ENCODE measurements at regions not wholly inside any gene's neighbourhood (a gene's known extent, or its start where the extent isn't known, plus 50 kb on each side); places are given as distances from the start of the nearest gene placed in this dataset.

DNA sequence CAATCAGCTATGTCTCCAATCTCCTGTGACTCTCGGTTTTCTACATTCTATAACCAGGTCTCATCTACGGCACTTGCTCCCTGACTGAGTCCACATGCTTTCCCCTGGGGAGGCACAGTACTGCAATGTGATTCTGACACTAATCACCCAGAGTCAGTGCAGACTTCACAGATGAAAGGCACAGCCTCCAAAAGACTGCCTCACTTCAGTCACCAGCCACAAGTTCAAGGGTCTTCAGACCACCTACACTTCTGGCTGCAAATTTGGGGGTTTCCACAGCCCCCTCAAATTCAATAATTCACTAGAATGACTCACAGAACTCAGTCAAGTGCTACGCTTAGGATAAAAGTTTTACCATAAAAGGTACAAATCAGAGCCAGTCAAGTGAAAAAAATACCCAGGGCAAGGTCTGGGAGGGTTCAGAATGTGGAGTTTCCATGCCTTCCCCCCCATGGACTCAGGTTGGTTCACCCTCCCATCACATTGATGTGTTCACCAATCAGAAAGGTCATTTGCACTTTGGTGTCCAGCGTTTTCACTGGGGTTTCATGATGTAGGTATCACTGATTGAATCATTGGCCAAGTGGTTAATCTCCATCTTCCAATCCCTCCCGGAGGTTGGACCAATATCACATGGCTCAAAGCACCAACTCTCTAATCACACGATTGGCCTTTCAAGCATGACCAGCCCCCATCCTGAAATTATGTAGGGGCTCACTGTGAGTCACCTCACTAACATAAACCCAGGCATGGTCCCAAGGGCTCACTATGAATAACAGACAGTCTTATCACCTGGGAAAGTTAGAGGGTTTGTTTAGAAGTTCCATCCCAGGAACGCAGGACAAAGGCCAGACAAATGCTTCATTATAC lies 182.9 kb upstream of the CAMK1G start:
- TF ChIP-seq RAD21 (conservative IDR thresholded peaks at IDR 0.05) = no peak
- TF ChIP-seq, protein P1, sequence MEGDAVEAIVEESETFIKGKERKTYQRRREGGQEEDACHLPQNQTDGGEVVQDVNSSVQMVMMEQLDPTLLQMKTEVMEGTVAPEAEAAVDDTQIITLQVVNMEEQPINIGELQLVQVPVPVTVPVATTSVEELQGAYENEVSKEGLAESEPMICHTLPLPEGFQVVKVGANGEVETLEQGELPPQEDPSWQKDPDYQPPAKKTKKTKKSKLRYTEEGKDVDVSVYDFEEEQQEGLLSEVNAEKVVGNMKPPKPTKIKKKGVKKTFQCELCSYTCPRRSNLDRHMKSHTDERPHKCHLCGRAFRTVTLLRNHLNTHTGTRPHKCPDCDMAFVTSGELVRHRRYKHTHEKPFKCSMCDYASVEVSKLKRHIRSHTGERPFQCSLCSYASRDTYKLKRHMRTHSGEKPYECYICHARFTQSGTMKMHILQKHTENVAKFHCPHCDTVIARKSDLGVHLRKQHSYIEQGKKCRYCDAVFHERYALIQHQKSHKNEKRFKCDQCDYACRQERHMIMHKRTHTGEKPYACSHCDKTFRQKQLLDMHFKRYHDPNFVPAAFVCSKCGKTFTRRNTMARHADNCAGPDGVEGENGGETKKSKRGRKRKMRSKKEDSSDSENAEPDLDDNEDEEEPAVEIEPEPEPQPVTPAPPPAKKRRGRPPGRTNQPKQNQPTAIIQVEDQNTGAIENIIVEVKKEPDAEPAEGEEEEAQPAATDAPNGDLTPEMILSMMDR (IDR thresholded peaks at IDR 0.05; ENCODE audit: poor library complexity, severe bottlenecking) = no peak
